Caco-2 (cell line): ENCODE measurements at regions not wholly inside any gene's neighbourhood (a gene's known extent, or its start where the extent isn't known, plus 50 kb on each side); places are given as distances from the start of the nearest gene placed in this dataset.

ENCODE experiments used
- BruUV-seq: library from RNA; stranded (reverse); fragments of 400-500 nt; replicated peaks from 2 replicates; lab custom pipeline; 2021; lab: Mats Ljungman, UMichigan
- CTCF ChIA-PET: fragments of 300-600 bp; sonication (Branson Sonifier 250); formaldehyde crosslinking; loops from one replicate; lab custom pipeline; 2022; ENCODE audit warnings: antibody characterized with exemption; lab: Charles Lee
- POLR2A ChIA-PET: fragments of 300-600 bp; sonication (Branson Sonifier 250); formaldehyde crosslinking; loops from one replicate; lab custom pipeline; 2022; ENCODE audit warnings: antibody characterized with exemption; lab: Charles Lee
- DNase-seq, 2 experiments: peaks; one replicate each; pipeline versions ENCODE4 v3.0.0 to v3.0.0-alpha.2; 2020 to 2022
- H3K27me3 ChIP-seq: replicated peaks from 2 replicates; pipeline ENCODE4 v1.6.0; 2011; ENCODE audit warnings: low read length; ENCODE audit not compliant: control insufficient read depth, insufficient read depth
- H3K36me3 ChIP-seq: 2 replicates; pipeline ENCODE4 v1.5.1; 2011; ENCODE audit warnings: low read length; ENCODE audit not compliant: control insufficient read depth, insufficient read depth
- H3K4me1 ChIP-seq: fragments of 250-450 bp; sonication (Bioruptor Pico); 2 replicates; pipeline ENCODE4 v1.5.1; 2020; ENCODE audit warnings: mild to moderate bottlenecking
- H3K4me3 ChIP-seq: 2 replicates; pipeline ENCODE4 v1.5.1; 2011; ENCODE audit warnings: low read depth, mild to moderate bottlenecking, control low read depth, low read length
- H3K9me3 ChIP-seq: fragments of 250-450 bp; sonication (Bioruptor Pico); 2 replicates; pipeline ENCODE4 v1.5.1; 2020; ENCODE audit warnings: mild to moderate bottlenecking, moderate library complexity
- H3K27ac Mint-ChIP-seq: one replicate; pipeline ENCODE4 v1.8.0; 2022; ENCODE audit warnings: mixed read lengths; ENCODE audit not compliant: unreplicated experiment
- H3K27me3 Mint-ChIP-seq: one replicate; pipeline ENCODE4 v1.8.0; 2022; ENCODE audit warnings: mixed read lengths; ENCODE audit not compliant: insufficient read depth, unreplicated experiment
- H3K36me3 Mint-ChIP-seq: one replicate; pipeline ENCODE4 v1.8.0; 2022; ENCODE audit warnings: mild to moderate bottlenecking, mixed read lengths; ENCODE audit not compliant: insufficient read depth, unreplicated experiment
- H3K4me1 Mint-ChIP-seq: one replicate; pipeline ENCODE4 v1.8.0; 2022; ENCODE audit warnings: low read depth, mixed read lengths; ENCODE audit not compliant: unreplicated experiment
- H3K4me3 Mint-ChIP-seq: one replicate; pipeline ENCODE4 v1.8.0; 2022; ENCODE audit warnings: mild to moderate bottlenecking, moderate library complexity, mixed read lengths; ENCODE audit not compliant: unreplicated experiment
- H3K9me3 Mint-ChIP-seq: one replicate; pipeline ENCODE4 v1.8.0; 2022; ENCODE audit warnings: mixed read lengths; ENCODE audit not compliant: unreplicated experiment
- CTCF ChIP-seq, 2 experiments: fragments of 200-600 bp in 1 of 2; IDR thresholded peaks; 1 replicate in 1 of 2; 2 replicates in 1 of 2; pipeline versions ENCODE4 v1.5.1 to v1.8.0; 2011 to 2022; ENCODE audit warnings: antibody characterized with exemption in 1 of 2, control low read depth in 1 of 2, inconsistent platforms in 1 of 2, low read depth in 1 of 2, low read length in 1 of 2, mild to moderate bottlenecking in 1 of 2, moderate library complexity in 1 of 2; ENCODE audit not compliant: insufficient read depth in 1 of 2, severe bottlenecking in 1 of 2, unreplicated experiment in 1 of 2
- intact Hi-C: fragments of 100-400 bp; cut with micrococcal nuclease; formaldehyde crosslinking; loops from one replicate; pipeline ENCODE4 v1.10.0; 2022; ENCODE audit not compliant: unreplicated experiment

GRCh38 chr22:23522623-23523251 lies 57.4 kb downstream of the IGLL1 start:
- POLR2A ChIA-PET: no interaction called here
- Histone ChIP-seq H3K4me3 (no peak overlapping the region), H3K9me3 (no peaks in the 10 kb centered on the region), H3K4me1 (peaks cover 38% of the 10 kb centered on the region), H3K27me3 (no peaks in the 10 kb centered on the region), H3K36me3 (no peaks in the 10 kb centered on the region)
- Mint-ChIP-seq H3K27ac (peak overlapping the region; percentile 66), H3K4me1 (peaks cover 13% of the 10 kb centered on the region), H3K4me3 (no peak overlapping the region), H3K27me3 (no peaks in the 10 kb centered on the region), H3K9me3 (no peaks in the 10 kb centered on the region), H3K36me3 (no peaks in the 10 kb centered on the region)
- DNase-seq: no peak
- CTCF ChIA-PET: interaction anchor here (2.7 kb wide), 1 partner anchor 137 kb away, joined by 6 read pairs; no protein-coding TSS in a partner anchor
- intact Hi-C loops: no loop called here
- BruUV-seq: no TSS peak
- no peak for TF ChIP-seq CTCF (IDR thresholded peaks at IDR 0.05; ENCODE audit: insufficient read depth in 1 of 2, low read depth in 1 of 2, low read length in 1 of 2, severe bottlenecking in 1 of 2, unreplicated experiment in 1 of 2)

DNA sequence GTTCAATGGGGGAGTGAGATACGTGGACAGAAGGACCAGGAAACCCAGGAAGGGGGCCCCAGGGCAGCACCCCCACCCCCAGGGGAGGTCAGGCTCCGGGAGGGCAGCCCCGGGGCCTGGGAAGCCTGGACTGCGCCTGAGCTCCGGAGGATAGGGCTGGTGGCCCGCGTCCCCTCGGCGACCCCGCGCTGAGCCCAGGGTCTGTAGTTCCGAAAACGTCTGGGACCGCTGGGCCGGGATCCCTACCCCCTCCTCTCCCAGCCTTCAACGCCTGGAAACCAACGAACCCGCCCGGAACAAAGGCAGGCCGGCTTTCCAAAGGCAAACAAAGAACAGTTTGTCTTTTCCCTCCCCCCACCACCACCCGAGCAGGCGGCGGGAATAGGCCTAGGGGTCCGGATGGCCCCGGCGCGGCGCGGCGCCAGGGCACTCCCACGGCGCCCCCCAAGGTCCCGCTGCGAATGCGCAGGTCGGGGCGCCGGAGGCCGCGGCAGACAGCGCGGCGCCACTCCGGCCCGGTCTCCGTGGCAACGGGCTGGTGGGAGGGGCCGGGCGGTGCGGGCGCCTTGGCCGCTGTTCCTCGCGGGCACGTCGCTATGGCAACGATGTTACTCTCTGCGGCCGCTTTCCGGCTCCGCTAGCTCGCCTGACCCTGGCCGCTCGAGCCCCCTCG lies 58.5 kb downstream of the IGLL1 start:
- no peaks in the 10 kb centered on the region for H3K9me3 ChIP-seq
- peak overlapping the region; percentile 34 for H3K4me3 ChIP-seq
- H3K27ac Mint-ChIP-seq: peak overlapping the region; percentile 95
- peak; percentile 26 to 27 for TF ChIP-seq CTCF (IDR thresholded peaks at IDR 0.05; ENCODE audit: insufficient read depth in 1 of 2, low read depth in 1 of 2, low read length in 1 of 2, severe bottlenecking in 1 of 2, unreplicated experiment in 1 of 2)
- H3K4me1 Mint-ChIP-seq: peaks cover 17% of the 10 kb centered on the region
- no TSS peak for BruUV-seq
- peak overlapping the region; percentile 79 for H3K4me3 Mint-ChIP-seq
- H3K27me3 ChIP-seq: no peaks in the 10 kb centered on the region
- no peaks in the 10 kb centered on the region for H3K9me3 Mint-ChIP-seq
- ChIA-PET POLR2A (no interaction called here), CTCF (interaction anchor here (2.7 kb wide), 1 partner anchor 136 kb away, joined by 6 read pairs; no protein-coding TSS in a partner anchor)
- H3K36me3 ChIP-seq: no peaks in the 10 kb centered on the region
- H3K27me3 Mint-ChIP-seq: no peaks in the 10 kb centered on the region
- DNase-seq: peak; percentile 94 to 95
- intact Hi-C loops: loop anchor here (1.0 kb wide), 1 partner anchor 15 kb away; no protein-coding TSS in a partner anchor
- H3K36me3 Mint-ChIP-seq: no peaks in the 10 kb centered on the region
- peaks cover 47% of the 10 kb centered on the region for H3K4me1 ChIP-seq

- peak overlapping the region; percentile 95 for H3K27ac Mint-ChIP-seq
- H3K4me3 Mint-ChIP-seq: peak overlapping the region; percentile 79
- Histone ChIP-seq H3K36me3 (no peaks in the 10 kb centered on the region), H3K4me1 (peaks cover 53% of the 10 kb centered on the region), H3K9me3 (no peaks in the 10 kb centered on the region), H3K27me3 (no peaks in the 10 kb centered on the region), H3K4me3 (peak overlapping the region; percentile 34)
- TF ChIP-seq CTCF (IDR thresholded peaks at IDR 0.05; ENCODE audit: insufficient read depth in 1 of 2, low read depth in 1 of 2, low read length in 1 of 2, severe bottlenecking in 1 of 2, unreplicated experiment in 1 of 2): no peak
- peaks cover 17% of the 10 kb centered on the region for H3K4me1 Mint-ChIP-seq
- CTCF ChIA-PET: no interaction called here
- BruUV-seq: TSS peak; percentile 74
- no peaks in the 10 kb centered on the region for H3K27me3 Mint-ChIP-seq
- H3K9me3 Mint-ChIP-seq: no peaks in the 10 kb centered on the region
- POLR2A ChIA-PET: no interaction called here
- DNase-seq: peak; percentile 58 to 63
- H3K36me3 Mint-ChIP-seq: no peaks in the 10 kb centered on the region
- intact Hi-C loops: loop anchor here (1.0 kb wide), 1 partner anchor 15 kb away; no protein-coding TSS in a partner anchor
Measured at GRCh38 chr22:23520863-23521440, 59.1 kb downstream of the IGLL1 start.
